ENCODE measurements at regions not wholly inside any gene's neighbourhood (a gene's known extent, or its start where the extent isn't known, plus 50 kb on each side); places are given as distances from the start of the nearest gene placed in this dataset.

DNA sequence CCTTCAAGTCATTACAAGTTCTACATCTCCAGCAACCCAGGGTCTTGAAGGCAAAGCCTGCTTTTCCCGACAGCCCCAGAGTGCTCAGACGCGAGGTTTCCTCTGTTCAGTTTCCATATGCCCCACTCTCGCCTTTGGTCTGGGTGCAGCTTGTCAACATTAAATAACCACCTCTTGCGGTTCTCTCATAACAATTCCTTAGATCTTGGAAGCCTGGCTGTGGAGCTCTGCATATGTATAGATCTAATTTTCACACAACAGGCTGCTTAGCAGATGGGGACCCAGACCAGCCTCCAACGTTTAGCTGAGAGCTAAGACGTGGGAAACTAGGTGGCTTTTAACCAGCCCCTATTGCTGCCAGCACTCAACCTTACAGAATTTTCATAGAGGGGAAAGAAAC is 295.5 kb downstream of the RPLP1 start:
- Histone ChIP-seq H3K9me3 (peaks cover 0 to 2% (median 0%) of the 10 kb centered on the region in 4 donors), H3K27ac (no peak overlapping the region), H3K4me1 (peaks cover 0 to 11% (median 7%) of the 10 kb centered on the region in 4 donors), H3K36me3 (no peaks in the 10 kb centered on the region), H3K4me3 (no peak overlapping the region), H3K27me3 (no peaks in the 10 kb centered on the region)
- TF ChIP-seq, protein P1, sequence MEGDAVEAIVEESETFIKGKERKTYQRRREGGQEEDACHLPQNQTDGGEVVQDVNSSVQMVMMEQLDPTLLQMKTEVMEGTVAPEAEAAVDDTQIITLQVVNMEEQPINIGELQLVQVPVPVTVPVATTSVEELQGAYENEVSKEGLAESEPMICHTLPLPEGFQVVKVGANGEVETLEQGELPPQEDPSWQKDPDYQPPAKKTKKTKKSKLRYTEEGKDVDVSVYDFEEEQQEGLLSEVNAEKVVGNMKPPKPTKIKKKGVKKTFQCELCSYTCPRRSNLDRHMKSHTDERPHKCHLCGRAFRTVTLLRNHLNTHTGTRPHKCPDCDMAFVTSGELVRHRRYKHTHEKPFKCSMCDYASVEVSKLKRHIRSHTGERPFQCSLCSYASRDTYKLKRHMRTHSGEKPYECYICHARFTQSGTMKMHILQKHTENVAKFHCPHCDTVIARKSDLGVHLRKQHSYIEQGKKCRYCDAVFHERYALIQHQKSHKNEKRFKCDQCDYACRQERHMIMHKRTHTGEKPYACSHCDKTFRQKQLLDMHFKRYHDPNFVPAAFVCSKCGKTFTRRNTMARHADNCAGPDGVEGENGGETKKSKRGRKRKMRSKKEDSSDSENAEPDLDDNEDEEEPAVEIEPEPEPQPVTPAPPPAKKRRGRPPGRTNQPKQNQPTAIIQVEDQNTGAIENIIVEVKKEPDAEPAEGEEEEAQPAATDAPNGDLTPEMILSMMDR (IDR thresholded peaks at IDR 0.05) = no peak
- no peak for TF ChIP-seq EP300 (IDR thresholded peaks at IDR 0.05)
- TF ChIP-seq POLR2A (IDR thresholded peaks at IDR 0.05) = no peak
- no peak for DNase-seq (ENCODE audit: low spot score in 2 of 2)
- 82 to 84% methylated on average over 7 of the region's 7 CpGs for WGBS, 2 donors

GRCh38 chr15:69748576-69749185 is 296.1 kb downstream of the RPLP1 start:
- no peak for DNase-seq (ENCODE audit: low spot score in 2 of 2)
- no peak for TF ChIP-seq POLR2A (IDR thresholded peaks at IDR 0.05)
- TF ChIP-seq EP300 (IDR thresholded peaks at IDR 0.05) = no peak
- TF ChIP-seq, protein P1 (IDR thresholded peaks at IDR 0.05) = no peak
- WGBS, 2 donors = 59 to 73% methylated on average over 3 of the region's 3 CpGs

DNA sequence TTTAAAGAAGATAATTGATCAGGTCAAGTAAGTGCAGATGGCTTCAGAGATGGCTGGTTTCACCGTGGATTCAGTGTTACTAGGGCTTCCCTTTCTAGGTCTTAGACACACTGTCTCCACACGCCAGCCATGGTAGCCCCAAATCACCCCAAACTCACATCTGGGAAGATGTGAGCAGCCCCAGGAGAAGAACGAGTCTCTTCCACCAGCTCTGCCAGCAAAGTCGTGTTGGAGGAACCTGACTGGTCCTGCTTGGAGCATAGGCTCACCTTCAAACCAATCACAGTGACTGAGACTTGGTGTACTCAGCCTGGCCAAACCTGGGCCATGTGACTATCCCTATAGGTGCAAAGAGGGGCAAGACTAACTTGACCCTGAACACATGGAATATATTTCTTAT is 296.7 kb downstream of the RPLP1 start:
- peaks cover 0 to 9% (median 7%) of the 10 kb centered on the region in 4 donors for H3K4me1 ChIP-seq
- WGBS, 2 donors = 85 to 87% methylated on average over 4 of the region's 4 CpGs

More at GRCh38 chr15:69748576-69749185, 296.1 kb downstream of the RPLP1 start:
- H3K27ac ChIP-seq = no peak overlapping the region
- H3K9me3 ChIP-seq = peaks cover 0 to 8% (median 0%) of the 10 kb centered on the region in 4 donors
- H3K36me3 ChIP-seq = no peaks in the 10 kb centered on the region
- H3K4me1 ChIP-seq = peaks cover 0 to 11% (median 7%) of the 10 kb centered on the region in 4 donors
- H3K27me3 ChIP-seq = no peaks in the 10 kb centered on the region
- no peak overlapping the region for H3K4me3 ChIP-seq

DNA sequence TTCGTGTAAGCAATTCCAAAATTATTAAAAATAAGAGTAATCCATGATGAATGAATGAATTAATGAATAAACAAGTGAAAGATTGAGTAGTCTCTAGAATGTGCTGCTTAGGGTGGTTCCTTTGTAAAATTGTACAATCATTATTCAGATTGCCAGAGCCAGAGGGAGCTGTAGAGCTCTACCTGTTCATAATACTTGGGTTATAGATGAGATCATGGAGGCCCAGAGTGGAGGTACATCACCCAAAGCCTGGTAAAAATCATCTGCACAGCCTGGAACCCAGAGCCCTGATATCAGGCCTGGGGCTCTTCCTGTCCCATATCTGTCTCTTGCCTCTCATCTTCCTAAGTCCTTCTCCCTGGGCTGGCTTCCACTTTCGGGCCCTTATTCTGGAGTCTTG is 297.2 kb downstream of the RPLP1 start:
- Histone ChIP-seq H3K36me3 (no peaks in the 10 kb centered on the region), H3K27me3 (no peaks in the 10 kb centered on the region), H3K9me3 (peaks cover 0 to 10% (median 0%) of the 10 kb centered on the region in 4 donors), H3K4me1 (peaks cover 0 to 7% (median 6%) of the 10 kb centered on the region in 4 donors), H3K27ac (no peak overlapping the region), H3K4me3 (no peak overlapping the region)
- TF ChIP-seq, protein P1 (IDR thresholded peaks at IDR 0.05) = no peak
- TF ChIP-seq POLR2A (IDR thresholded peaks at IDR 0.05) (no peak), EP300 (IDR thresholded peaks at IDR 0.05) (no peak)
- 95 to 98% methylated on average over 2 of the region's 2 CpGs for WGBS, 2 donors
- DNase-seq (ENCODE audit: low spot score in 2 of 2) = no peak

More for the DNA sequence above, 296.7 kb downstream of the RPLP1 start:
- no peaks in the 10 kb centered on the region for H3K27me3 ChIP-seq
- H3K4me3 ChIP-seq = no peak overlapping the region
- no peaks in the 10 kb centered on the region for H3K36me3 ChIP-seq
- H3K27ac ChIP-seq = no peak overlapping the region
- no peak for DNase-seq (ENCODE audit: low spot score in 2 of 2)
- TF ChIP-seq EP300 (IDR thresholded peaks at IDR 0.05) (no peak), POLR2A (IDR thresholded peaks at IDR 0.05) (no peak)
- TF ChIP-seq, protein P1 (IDR thresholded peaks at IDR 0.05) = no peak
- H3K9me3 ChIP-seq = peaks cover 0 to 10% (median 0%) of the 10 kb centered on the region in 4 donors

GRCh38 chr15:69750253-69750652 is 297.6 kb downstream of the RPLP1 start:
- TF ChIP-seq POLR2A (IDR thresholded peaks at IDR 0.05) (no peak), EP300 (IDR thresholded peaks at IDR 0.05) (no peak)
- TF ChIP-seq, protein P1 (IDR thresholded peaks at IDR 0.05) = no peak
- no peak for DNase-seq (ENCODE audit: low spot score in 2 of 2)
- H3K27ac ChIP-seq = no peak overlapping the region
- H3K4me1 ChIP-seq = peaks cover 0 to 11% (median 7%) of the 10 kb centered on the region in 4 donors
- no peaks in the 10 kb centered on the region for H3K27me3 ChIP-seq
- H3K9me3 ChIP-seq = peaks cover 0 to 10% (median 0%) of the 10 kb centered on the region in 4 donors
- H3K36me3 ChIP-seq = no peaks in the 10 kb centered on the region
- no peak overlapping the region for H3K4me3 ChIP-seq

Data from tibial nerve (tissue), 4 donors.